GM12801 (cell line): ENCODE measurements at regions not wholly inside any gene's neighbourhood (a gene's known extent, or its start where the extent isn't known, plus 50 kb on each side); places are given as distances from the start of the nearest gene placed in this dataset.

Source experiments
- TF ChIP-seq, protein P1 (sequence below): IDR thresholded peaks from one replicate; pipeline ENCODE4 v1.5.1; 2011; ENCODE audit warnings: control low read depth; ENCODE audit not compliant: insufficient read length; ENCODE audit errors: extremely low read depth

GRCh38 chr9:73095425-73095824 is 56.2 kb upstream of the ANXA1 start:
- TF ChIP-seq, protein P1, sequence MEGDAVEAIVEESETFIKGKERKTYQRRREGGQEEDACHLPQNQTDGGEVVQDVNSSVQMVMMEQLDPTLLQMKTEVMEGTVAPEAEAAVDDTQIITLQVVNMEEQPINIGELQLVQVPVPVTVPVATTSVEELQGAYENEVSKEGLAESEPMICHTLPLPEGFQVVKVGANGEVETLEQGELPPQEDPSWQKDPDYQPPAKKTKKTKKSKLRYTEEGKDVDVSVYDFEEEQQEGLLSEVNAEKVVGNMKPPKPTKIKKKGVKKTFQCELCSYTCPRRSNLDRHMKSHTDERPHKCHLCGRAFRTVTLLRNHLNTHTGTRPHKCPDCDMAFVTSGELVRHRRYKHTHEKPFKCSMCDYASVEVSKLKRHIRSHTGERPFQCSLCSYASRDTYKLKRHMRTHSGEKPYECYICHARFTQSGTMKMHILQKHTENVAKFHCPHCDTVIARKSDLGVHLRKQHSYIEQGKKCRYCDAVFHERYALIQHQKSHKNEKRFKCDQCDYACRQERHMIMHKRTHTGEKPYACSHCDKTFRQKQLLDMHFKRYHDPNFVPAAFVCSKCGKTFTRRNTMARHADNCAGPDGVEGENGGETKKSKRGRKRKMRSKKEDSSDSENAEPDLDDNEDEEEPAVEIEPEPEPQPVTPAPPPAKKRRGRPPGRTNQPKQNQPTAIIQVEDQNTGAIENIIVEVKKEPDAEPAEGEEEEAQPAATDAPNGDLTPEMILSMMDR = no peak

GRCh38 chr9:73093740-73094379 is 57.8 kb upstream of the ANXA1 start:
- TF ChIP-seq, protein P1 = no peak

GRCh38 chr9:73093016-73093739 is 58.5 kb upstream of the ANXA1 start:
- TF ChIP-seq, protein P1 = no peak

- TF ChIP-seq, protein P1 = no peak
These were observed 59.8 kb upstream of the ANXA1 start for GRCh38 chr9:73091909-73092308.

DNA sequence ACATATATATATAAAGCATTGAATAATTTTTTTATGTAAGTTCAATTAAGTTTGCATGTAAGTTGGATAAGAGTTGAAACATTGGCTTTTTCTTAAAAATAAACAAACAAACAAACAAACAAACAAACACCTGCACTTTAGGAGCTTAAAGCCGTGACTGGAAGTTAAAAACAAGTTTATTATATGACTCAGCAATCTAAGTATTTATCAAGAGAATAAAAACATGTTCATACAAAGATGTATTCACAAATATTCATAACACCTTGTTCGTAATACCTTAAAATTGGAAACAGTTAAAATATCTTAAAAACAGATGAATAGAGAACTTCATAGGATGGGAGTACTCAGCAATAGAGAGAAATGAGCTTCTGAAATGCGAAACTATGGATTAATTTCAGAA is 61.5 kb upstream of the ANXA1 start:
- TF ChIP-seq, protein P1 = no peak

- TF ChIP-seq, protein P1 = no peak
These were observed 62.2 kb upstream of the ANXA1 start for GRCh38 chr9:73089304-73089985.

DNA sequence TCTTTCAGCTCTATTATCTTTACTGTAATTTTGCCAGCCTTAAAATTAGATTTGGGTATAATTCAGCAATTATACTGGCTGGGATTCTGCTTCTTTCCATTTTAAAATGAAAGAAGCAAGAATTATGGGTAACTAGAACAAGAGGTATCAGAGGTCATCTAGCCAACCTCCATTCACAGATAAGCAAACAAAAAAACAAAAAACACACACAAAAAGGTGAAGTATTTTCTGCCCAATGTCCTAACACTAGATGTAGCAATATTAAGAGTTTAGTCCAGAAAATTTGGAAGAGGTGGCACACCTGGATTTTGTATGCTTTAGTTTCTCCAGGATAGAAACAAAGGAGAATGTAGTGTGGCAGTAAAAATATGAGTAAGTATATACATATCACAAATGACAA is 68.1 kb upstream of the ANXA1 start:
- TF ChIP-seq, protein P1 = no peak
